ENCODE measurements at regions not wholly inside any gene's neighbourhood (a gene's known extent, or its start where the extent isn't known, plus 50 kb on each side); places are given as distances from the start of the nearest gene placed in this dataset.
A peak's percentile ranks its signal among the peaks of the same experiment; 100 is the strongest.

- DNase-seq, result no peak
Measured at GRCh38 chr5:127993476-127993875, 90.1 kb upstream of the SLC12A2 start.

DNA sequence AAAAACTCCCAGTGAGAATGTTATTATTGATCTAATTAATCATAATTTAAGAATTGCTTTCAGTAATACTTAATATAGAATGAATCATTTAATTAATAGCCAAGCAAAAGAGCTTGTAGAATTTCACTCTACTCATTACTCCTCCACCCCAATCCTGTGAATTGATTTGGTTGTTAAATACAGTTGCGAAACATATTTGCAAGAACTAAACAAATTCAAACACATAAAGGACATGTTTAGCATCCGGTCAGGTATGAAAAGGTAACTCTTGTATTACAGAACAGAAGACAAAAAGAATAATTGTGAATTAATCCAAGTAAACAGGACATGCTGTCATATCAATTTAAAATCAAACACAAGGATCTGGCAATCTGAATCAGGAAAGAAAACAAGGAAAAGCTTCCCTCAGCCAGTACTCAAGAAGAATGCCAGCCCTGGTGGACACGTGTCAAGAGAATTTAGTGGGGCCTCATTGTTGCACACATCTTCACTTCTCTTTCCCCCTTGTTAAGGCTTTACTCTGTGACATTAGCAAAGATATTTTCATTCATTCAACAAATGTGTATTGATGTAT is 89.4 kb upstream of the SLC12A2 start:
- DNase-seq, result peak in 1 of 14 donors; percentile 35

DNA sequence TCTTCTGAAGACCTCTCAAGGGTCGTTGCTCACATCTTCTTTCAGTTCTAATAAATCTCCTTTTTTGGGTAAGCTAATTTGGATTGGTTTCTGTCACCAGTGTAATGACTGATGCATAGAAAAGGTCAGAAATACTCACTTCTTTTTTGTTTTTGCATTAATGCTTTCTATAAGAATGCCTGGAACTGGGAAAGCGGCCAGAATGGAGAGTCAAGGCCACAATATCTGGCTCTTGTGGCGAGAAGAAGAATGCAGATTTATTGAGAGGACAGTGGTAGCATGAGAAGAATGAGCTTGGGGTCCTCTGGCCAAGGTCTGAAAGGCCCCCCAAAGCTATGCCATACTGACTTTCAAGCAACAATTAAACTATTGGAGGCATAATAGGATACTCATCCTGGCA is 88.0 kb upstream of the SLC12A2 start:
- no peak for DNase-seq

DNA sequence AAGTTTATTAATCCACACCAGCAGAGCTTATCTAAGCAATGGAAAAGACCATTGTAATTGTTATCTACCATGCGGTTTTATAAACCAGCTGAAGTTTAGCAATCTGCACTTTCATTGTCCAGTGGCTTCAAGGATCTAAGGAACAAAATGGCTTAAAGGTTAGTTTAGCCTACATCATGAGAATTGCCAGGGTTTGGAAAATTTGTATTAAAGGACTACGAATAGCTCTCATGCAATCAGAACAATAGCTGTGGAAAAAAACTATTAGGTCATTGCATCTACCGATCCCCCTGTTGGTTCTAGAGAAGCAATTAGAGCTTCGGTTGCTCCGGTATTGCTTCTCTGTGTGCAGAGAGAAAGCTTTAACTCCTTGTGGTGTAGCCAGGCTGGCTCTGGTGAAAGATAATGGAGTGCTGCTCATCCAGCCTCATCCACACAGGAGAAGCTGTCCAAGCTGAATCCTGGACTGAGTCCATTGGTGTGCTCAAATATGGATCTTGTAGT is 86.3 kb upstream of the SLC12A2 start:
- peak in 1 of 14 donors; percentile 78 for DNase-seq

DNA sequence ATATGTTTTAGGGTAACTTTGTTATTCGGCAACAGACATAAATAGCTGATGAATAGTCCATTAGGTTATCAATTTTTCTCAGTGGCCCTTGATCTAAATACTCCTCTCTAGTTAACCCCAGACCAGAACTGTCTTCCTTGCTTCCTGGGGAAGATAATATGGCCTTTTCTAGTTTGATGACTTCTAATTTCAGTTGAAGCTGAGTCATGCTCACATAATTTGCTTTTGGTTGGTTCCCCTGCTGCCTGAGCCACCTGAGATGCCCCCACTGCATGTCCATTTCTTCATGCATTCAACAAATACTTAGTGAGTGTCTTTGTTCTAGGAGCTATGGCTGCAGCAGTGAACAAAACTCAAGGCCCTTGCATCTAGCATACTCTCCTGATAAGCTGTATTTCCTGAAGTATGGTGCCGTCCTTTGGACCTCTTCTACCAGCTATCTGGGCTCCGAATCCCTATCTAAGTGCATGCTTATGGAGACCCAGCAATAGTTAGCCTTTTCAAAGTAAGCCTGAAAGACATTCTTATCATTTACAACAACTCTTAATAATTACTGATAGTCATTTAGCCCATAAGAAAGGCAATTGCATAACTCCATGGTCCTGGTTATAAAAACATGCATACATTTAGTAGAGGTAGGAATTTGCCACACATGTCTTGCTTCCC is 84.5 kb upstream of the SLC12A2 start:
- DNase-seq, result no peak

- DNase-seq, result no peak
Measured at GRCh38 chr5:127999909-128000308, 83.7 kb upstream of the SLC12A2 start.

GRCh38 chr5:128002425-128002824 is 81.1 kb upstream of the SLC12A2 start:
- no peak for DNase-seq

- DNase-seq, result no peak
Measured at GRCh38 chr5:128007939-128008338, 75.6 kb upstream of the SLC12A2 start.

DNA sequence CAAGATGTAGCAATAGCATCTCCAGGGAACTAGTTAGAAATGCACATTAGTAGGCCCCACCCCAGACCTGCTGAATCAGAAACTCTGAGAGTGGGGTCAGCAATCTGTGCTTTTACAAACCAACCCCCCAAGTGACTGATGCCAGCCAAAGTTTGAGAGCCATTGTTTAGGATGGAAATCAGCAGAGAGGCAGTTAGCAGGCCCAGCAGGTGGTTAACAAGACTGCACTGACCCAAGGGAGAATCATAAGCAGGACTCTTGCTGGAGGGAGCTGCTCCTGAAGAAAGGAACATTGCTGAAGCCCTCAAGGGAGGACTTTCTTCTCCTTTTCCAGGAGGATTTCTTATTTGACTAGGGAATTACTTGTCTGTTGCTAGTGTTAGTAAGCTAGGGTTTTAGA is 74.2 kb upstream of the SLC12A2 start:
- no peak for DNase-seq

GRCh38 chr5:128011339-128011738 is 72.2 kb upstream of the SLC12A2 start:
- DNase-seq, result no peak

- DNase-seq, result peak in 1 of 14 donors; percentile 75
Measured at GRCh38 chr5:128014578-128014977, 69.0 kb upstream of the SLC12A2 start.

GRCh38 chr5:128015478-128015877 is 68.1 kb upstream of the SLC12A2 start:
- peak in 1 of 14 donors; percentile 11 for DNase-seq

DNA sequence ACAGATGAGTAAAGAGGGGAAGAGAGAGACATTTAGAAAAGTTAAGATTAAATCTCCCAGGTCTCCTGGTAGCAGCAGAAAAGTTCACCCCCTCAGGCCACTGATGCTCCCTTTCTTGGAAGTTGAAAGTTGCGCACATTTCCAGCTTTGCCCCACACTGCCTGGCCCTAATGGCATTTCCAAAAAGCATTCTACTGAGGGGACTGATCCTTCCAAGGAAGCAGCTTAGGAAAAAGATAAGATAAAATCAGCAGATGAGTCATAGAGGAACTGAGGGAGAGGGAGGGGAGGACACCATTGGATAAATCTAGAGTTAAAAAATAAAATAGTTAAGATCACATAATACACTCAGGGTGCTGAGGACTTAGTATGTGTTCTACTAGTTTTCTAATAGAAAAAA is 67.6 kb upstream of the SLC12A2 start:
- no peak for DNase-seq

GRCh38 chr5:128019391-128019790 is 64.2 kb upstream of the SLC12A2 start:
- DNase-seq, result no peak

DNA sequence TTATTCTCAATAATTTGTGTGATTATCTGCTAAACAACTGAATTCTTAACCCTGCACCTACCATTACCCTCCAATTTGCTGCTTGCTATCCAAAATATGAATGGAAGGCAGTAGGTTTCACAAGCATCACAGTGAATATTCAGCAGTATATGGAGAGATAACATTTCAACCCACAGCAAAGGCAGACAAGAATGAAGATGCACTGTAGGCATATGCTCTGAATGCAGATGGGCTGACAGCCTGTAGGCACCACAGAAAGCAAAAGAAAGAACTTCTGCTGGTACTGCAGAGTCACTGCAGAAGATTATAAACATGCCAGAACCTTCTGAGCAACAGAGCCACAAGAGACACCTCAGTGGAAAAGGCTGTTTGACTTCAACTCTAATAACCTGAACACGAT is 63.6 kb upstream of the SLC12A2 start:
- DNase-seq, result no peak

- DNase-seq, result no peak
Measured at GRCh38 chr5:128021411-128021810, 62.2 kb upstream of the SLC12A2 start.
